CD4-positive, alpha-beta memory T cell (primary cell): ENCODE measurements at regions not wholly inside any gene's neighbourhood (a gene's known extent, or its start where the extent isn't known, plus 50 kb on each side); places are given as distances from the start of the nearest gene placed in this dataset.

Experiments
- CTCF ChIA-PET: fragments of 350-600 bp; sonication (Branson Sonifier 250); formaldehyde crosslinking; loops from one replicate; lab custom pipeline; 2021; ENCODE audit warnings: inconsistent platforms; ENCODE audit not compliant: partially characterized antibody; lab: Charles Lee
- POLR2A ChIA-PET: fragments of 350-600 bp; sonication (Branson Sonifier 250); formaldehyde crosslinking; loops from one replicate; lab custom pipeline; 2021; ENCODE audit not compliant: partially characterized antibody; lab: Charles Lee
- DNase-seq, 5 donors: peaks; one replicate each; pipeline versions ENCODE4 v3.0.0 to v3.0.0-alpha.2; 2020 to 2022; ENCODE audit warnings: mixed read lengths in 1 of 5
- H3K27ac ChIP-seq: one replicate; pipeline ENCODE4 v1.7.0; 2013; ENCODE audit warnings: low read depth, low read length
- H3K27me3 ChIP-seq: 2 replicates; pipeline ENCODE4 v1.7.0; 2013; ENCODE audit warnings: mild to moderate bottlenecking, low read length, moderate library complexity; ENCODE audit not compliant: insufficient read depth
- H3K36me3 ChIP-seq: 2 replicates; pipeline ENCODE4 v1.7.0; 2013; ENCODE audit warnings: mild to moderate bottlenecking, low read length, moderate library complexity; ENCODE audit not compliant: insufficient read depth
- H3K4me1 ChIP-seq: 2 replicates; pipeline ENCODE4 v1.7.0; 2013; ENCODE audit warnings: mild to moderate bottlenecking, low read length, moderate library complexity; ENCODE audit not compliant: insufficient read depth
- H3K4me3 ChIP-seq, 2 donors: one replicate each; pipeline ENCODE4 v1.7.0; 2013; ENCODE audit warnings: low read length in 2 of 2, mild to moderate bottlenecking in 1 of 2
- H3K9me3 ChIP-seq, 2 donors: one replicate each; pipeline ENCODE4 v1.7.0; 2013; ENCODE audit warnings: low read length in 2 of 2, control low read depth in 1 of 2; ENCODE audit not compliant: control insufficient read depth in 1 of 2
- H3K27ac Mint-ChIP-seq, 7 donors: one replicate each; pipeline ENCODE4 v1.8.0; 2020 to 2021; ENCODE audit warnings: mixed read lengths in 7 of 7, mild to moderate bottlenecking in 6 of 7, inconsistent platforms in 3 of 7, moderate library complexity in 3 of 7
- H3K27me3 Mint-ChIP-seq, 2 donors: one replicate each; pipeline ENCODE4 v1.8.0; 2020 to 2021; ENCODE audit warnings: mixed read lengths in 2 of 2
- H3K36me3 Mint-ChIP-seq, 2 donors: one replicate each; pipeline ENCODE4 v1.8.0; 2020 to 2021; ENCODE audit warnings: mixed read lengths in 2 of 2, inconsistent platforms in 1 of 2, mild to moderate bottlenecking in 1 of 2
- H3K4me1 Mint-ChIP-seq, 4 donors: one replicate each; pipeline ENCODE4 v1.8.0; 2020 to 2021; ENCODE audit warnings: mixed read lengths in 4 of 4, mild to moderate bottlenecking in 1 of 4
- H3K4me3 Mint-ChIP-seq, 8 donors: one replicate each; pipeline ENCODE4 v1.8.0; 2020 to 2021; ENCODE audit warnings: mixed read lengths in 8 of 8, mild to moderate bottlenecking in 7 of 8, moderate library complexity in 6 of 8, inconsistent platforms in 3 of 8
- H3K9me3 Mint-ChIP-seq, 8 donors: one replicate each; pipeline ENCODE4 v1.8.0; 2020 to 2021; ENCODE audit warnings: mixed read lengths in 8 of 8, mild to moderate bottlenecking in 5 of 8, inconsistent platforms in 3 of 8, moderate library complexity in 1 of 8
- intact Hi-C: fragments of 100-400 bp; cut with micrococcal nuclease; formaldehyde crosslinking; loops from one replicate; pipeline ENCODE4 v1.15.1; 2023

DNA sequence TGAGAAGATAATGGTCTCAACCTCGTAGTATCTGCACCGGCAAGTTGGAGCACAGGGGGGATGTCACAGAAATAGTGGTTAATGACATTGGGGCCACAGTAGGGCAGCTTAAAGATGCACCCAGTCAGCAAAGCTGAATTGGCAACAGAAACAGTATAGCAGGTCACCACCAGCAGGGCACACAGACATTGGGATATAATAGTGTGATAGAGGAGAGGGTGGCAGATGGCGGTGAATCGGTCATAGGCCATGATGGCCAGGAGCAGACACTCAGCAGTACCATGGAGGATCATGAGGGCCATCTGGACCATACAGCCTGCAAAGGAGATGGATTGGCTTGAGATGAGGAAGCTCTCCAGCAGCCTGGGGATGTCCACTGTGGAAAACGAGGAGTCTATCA is 106.0 kb upstream of the OR9Q1 start:
- no peak overlapping the region for H3K27ac ChIP-seq
- Mint-ChIP-seq H3K27ac (no peak overlapping the region), H3K4me1 (no peaks in the 10 kb centered on the region), H3K36me3 (no peaks in the 10 kb centered on the region), H3K27me3 (peaks cover 9 to 21% of the 10 kb centered on the region in 2 donors), H3K9me3 (peaks cover 0 to 3% (median 0%) of the 10 kb centered on the region in 8 donors), H3K4me3 (no peak overlapping the region)
- no peak for DNase-seq
- no peaks in the 10 kb centered on the region for H3K36me3 ChIP-seq
- H3K4me3 ChIP-seq = no peak overlapping the region
- no peaks in the 10 kb centered on the region for H3K4me1 ChIP-seq
- no peaks in the 10 kb centered on the region for H3K9me3 ChIP-seq
- CTCF ChIA-PET = no interaction called here
- H3K27me3 ChIP-seq = no peaks in the 10 kb centered on the region
- intact Hi-C loops = no loop called here
- POLR2A ChIA-PET = no interaction called here

DNA sequence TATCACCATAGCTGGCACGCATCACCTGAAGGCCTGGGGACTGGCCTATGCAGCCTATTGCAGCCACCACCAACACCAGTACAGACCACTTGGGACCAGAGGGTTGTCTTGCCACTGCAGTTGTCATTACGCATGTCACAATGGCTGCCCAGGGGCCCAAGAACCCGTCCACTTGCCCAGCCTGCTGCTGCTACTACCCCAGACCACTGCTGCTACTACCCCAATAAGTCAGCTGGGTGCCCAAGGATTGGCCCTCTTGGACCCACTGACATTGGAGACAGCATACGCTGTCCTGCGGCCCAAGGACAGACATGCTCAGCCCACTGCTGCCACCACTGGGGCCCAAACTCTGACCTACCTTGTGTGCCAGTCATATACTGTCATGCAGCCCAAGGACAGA is 102.7 kb upstream of the OR9Q1 start:
- H3K4me1 Mint-ChIP-seq = no peaks in the 10 kb centered on the region
- Histone ChIP-seq H3K27ac (no peak overlapping the region), H3K36me3 (no peaks in the 10 kb centered on the region), H3K4me3 (no peak overlapping the region), H3K4me1 (no peaks in the 10 kb centered on the region), H3K9me3 (no peaks in the 10 kb centered on the region), H3K27me3 (no peaks in the 10 kb centered on the region)
- peaks cover 0 to 3% (median 0%) of the 10 kb centered on the region in 8 donors for H3K9me3 Mint-ChIP-seq
- DNase-seq = no peak
- peaks cover 8 to 18% of the 10 kb centered on the region in 2 donors for H3K27me3 Mint-ChIP-seq
- intact Hi-C loops = no loop called here
- H3K36me3 Mint-ChIP-seq = no peaks in the 10 kb centered on the region
- H3K4me3 Mint-ChIP-seq = no peak overlapping the region
- ChIA-PET CTCF (no interaction called here), POLR2A (no interaction called here)
- H3K27ac Mint-ChIP-seq = no peak overlapping the region

DNA sequence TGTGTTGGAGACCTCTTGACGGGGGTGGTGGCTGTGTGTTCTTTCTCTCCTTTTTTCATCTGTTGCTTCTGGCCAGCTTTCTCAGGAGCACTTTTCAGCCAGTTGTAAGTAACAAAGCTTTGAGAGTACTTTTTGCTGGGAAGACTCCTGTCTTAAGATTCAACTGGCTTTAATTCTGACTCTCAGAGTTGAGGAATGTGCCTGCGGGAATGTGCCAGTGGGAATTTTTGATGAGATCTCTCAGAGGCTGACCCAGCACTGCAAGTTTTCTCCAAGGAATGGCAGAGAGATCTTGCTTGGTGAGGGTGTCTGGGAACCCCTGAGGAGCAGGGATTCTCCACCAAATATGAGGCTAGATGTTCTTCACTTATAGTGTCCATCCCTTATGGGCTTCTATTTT is 91.6 kb upstream of the OR9Q1 start:
- H3K9me3 Mint-ChIP-seq = peaks cover 0 to 2% (median 0%) of the 10 kb centered on the region in 8 donors

DNA sequence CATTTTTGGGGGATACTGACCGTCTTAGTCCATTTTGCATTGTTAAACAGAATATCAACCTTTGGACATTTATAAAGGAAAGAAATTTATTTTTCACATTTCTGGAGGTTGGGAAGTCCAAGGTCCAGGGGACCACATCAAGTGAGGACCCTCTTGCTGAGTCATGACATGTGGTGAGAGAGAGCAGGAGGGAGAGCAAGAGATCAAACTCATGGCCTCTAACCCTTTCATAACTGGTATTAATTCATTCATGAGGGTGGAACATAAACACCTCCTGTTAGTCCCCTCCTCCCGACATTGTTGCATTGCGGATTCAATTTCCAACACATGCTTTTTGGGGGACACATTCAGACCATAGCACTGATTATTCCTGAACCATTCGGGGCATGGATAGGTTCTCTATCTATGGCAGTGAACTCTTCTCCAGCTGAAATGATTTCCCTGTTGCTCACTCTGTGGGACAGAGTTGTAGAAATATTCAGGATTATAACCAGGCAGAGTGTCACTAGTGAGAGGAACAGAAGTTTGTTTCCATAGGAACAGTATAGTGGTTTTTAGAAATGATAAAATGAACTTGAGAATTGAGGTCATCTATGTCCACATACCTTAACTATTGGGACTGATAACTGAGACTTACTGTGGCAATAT is 88.2 kb upstream of the OR9Q1 start:
- CTCF ChIA-PET = no interaction called here
- POLR2A ChIA-PET = no interaction called here

More for the DNA sequence above, 91.6 kb upstream of the OR9Q1 start:
- Mint-ChIP-seq H3K4me3 (no peak overlapping the region), H3K27me3 (peaks cover 6 to 11% of the 10 kb centered on the region in 2 donors), H3K4me1 (no peaks in the 10 kb centered on the region), H3K36me3 (no peaks in the 10 kb centered on the region), H3K27ac (no peak overlapping the region)
- H3K27ac ChIP-seq = no peak overlapping the region
- no peaks in the 10 kb centered on the region for H3K9me3 ChIP-seq
- DNase-seq = no peak
- H3K4me3 ChIP-seq = no peak overlapping the region
- no peaks in the 10 kb centered on the region for H3K27me3 ChIP-seq
- POLR2A ChIA-PET = no interaction called here
- intact Hi-C loops = no loop called here
- H3K4me1 ChIP-seq = no peaks in the 10 kb centered on the region
- CTCF ChIA-PET = no interaction called here
- no peaks in the 10 kb centered on the region for H3K36me3 ChIP-seq

DNA sequence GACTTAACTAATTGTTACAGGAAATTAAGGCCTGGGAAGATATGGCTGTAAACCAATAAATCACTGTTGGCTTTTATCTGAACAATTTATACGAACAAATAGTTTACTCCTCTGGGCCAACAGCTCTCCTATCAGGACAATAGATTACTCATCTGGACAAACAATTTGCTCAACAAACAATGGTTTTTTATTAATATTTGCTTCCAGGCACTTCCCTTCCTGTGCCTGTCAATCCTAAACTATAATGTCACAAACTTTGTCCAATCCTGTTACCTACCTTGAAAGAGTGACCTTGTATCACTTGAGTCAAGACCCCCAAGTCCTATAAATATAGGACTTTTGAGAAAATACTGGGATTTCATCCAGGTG is 87.6 kb upstream of the OR9Q1 start:
- Histone ChIP-seq H3K4me1 (no peaks in the 10 kb centered on the region), H3K27ac (no peak overlapping the region), H3K27me3 (no peaks in the 10 kb centered on the region), H3K9me3 (no peaks in the 10 kb centered on the region), H3K36me3 (no peaks in the 10 kb centered on the region), H3K4me3 (no peak overlapping the region)
- H3K4me1 Mint-ChIP-seq = no peaks in the 10 kb centered on the region
- POLR2A ChIA-PET = no interaction called here
- H3K9me3 Mint-ChIP-seq = peaks cover 0 to 2% (median 0%) of the 10 kb centered on the region in 8 donors
- H3K27ac Mint-ChIP-seq = no peak overlapping the region
- CTCF ChIA-PET = no interaction called here
- H3K36me3 Mint-ChIP-seq = no peaks in the 10 kb centered on the region
- H3K27me3 Mint-ChIP-seq = peaks cover 6 to 7% of the 10 kb centered on the region in 2 donors
- no peak for DNase-seq
- intact Hi-C loops = no loop called here
- H3K4me3 Mint-ChIP-seq = no peak overlapping the region

More for the DNA sequence above, 88.2 kb upstream of the OR9Q1 start:
- H3K4me1 ChIP-seq = no peaks in the 10 kb centered on the region
- peaks cover 4 to 6% of the 10 kb centered on the region in 2 donors for H3K27me3 Mint-ChIP-seq
- no peak overlapping the region for H3K27ac Mint-ChIP-seq
- intact Hi-C loops = no loop called here
- no peaks in the 10 kb centered on the region for H3K9me3 ChIP-seq
- no peaks in the 10 kb centered on the region for H3K36me3 Mint-ChIP-seq
- H3K4me3 ChIP-seq = no peak overlapping the region
- peaks cover 0 to 2% (median 0%) of the 10 kb centered on the region in 8 donors for H3K9me3 Mint-ChIP-seq
- no peaks in the 10 kb centered on the region for H3K36me3 ChIP-seq
- no peak overlapping the region for H3K27ac ChIP-seq
- no peaks in the 10 kb centered on the region for H3K27me3 ChIP-seq
- H3K4me1 Mint-ChIP-seq = no peaks in the 10 kb centered on the region
- no peak overlapping the region for H3K4me3 Mint-ChIP-seq
- no peak for DNase-seq

DNA sequence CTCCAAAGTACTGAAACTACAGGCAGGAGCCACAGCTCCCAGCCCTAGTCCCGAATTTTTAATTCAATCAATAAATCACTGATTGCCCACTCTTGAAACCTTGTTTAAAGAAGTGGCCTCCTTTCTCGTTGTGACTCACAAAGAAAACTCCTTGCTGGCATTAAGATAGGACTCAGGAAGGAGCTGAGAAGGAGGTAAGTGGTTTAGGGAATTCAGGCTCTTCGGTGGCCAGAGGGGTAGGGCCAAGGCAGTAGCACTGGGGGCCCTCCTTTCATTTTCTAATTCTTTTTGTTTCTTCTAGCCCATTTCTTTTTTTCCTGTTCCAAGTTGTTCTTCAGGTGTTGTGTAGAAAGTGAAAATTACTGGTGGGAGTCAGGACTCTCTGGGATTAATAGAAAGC is 86.2 kb upstream of the OR9Q1 start:
- POLR2A ChIA-PET = no interaction called here
- DNase-seq = no peak
- Histone ChIP-seq H3K4me1 (no peaks in the 10 kb centered on the region), H3K27ac (no peak overlapping the region), H3K9me3 (no peaks in the 10 kb centered on the region), H3K27me3 (no peaks in the 10 kb centered on the region), H3K36me3 (no peaks in the 10 kb centered on the region), H3K4me3 (no peak overlapping the region)
- CTCF ChIA-PET = no interaction called here
- Mint-ChIP-seq H3K9me3 (no peaks in the 10 kb centered on the region), H3K36me3 (no peaks in the 10 kb centered on the region), H3K4me3 (no peak overlapping the region), H3K4me1 (no peaks in the 10 kb centered on the region), H3K27me3 (peaks cover 2 to 4% of the 10 kb centered on the region in 2 donors), H3K27ac (no peak overlapping the region)
- intact Hi-C loops = no loop called here

DNA sequence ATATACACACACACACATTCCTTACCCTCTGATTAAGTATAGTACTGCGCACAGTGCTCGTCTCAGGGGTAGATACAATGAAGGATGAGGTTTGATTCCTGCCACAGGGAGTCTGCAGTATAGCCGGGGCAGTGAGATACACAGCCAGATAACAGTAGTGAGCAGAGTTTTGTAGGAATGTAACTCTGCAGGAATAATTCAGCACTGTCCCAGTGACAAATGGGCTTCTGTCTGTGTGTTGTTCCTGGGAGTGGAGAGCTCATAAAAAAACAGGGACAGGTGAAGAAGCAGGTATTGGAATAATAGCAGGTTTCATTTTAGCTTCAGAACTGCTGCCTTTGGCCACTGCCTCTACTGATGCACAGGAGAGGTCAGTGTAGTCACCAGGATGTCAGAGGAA is 85.3 kb upstream of the OR9Q1 start:
- Mint-ChIP-seq H3K27ac (no peak overlapping the region), H3K9me3 (no peaks in the 10 kb centered on the region), H3K27me3 (peaks cover 2 to 4% of the 10 kb centered on the region in 2 donors), H3K4me3 (no peak overlapping the region), H3K36me3 (no peaks in the 10 kb centered on the region), H3K4me1 (no peaks in the 10 kb centered on the region)
- Histone ChIP-seq H3K9me3 (no peaks in the 10 kb centered on the region), H3K4me1 (no peaks in the 10 kb centered on the region), H3K4me3 (no peak overlapping the region), H3K27me3 (no peaks in the 10 kb centered on the region), H3K36me3 (no peaks in the 10 kb centered on the region), H3K27ac (no peak overlapping the region)
- POLR2A ChIA-PET = no interaction called here
- intact Hi-C loops = no loop called here
- CTCF ChIA-PET = no interaction called here
- DNase-seq = no peak
